C1 segment of cervical spinal cord (tissue), 14 donors: ENCODE measurements at regions not wholly inside any gene's neighbourhood (a gene's known extent, or its start where the extent isn't known, plus 50 kb on each side); places are given as distances from the start of the nearest gene placed in this dataset.
"Not testable (repeated sequence)": the region's sequence is repeated elsewhere in the genome, so short reads cannot be mapped to it uniquely, and the experiment has no call there.

Experiments used
- DNase-seq, 14 donors: peaks; one replicate each; lab custom pipeline; 2025; lab: John Stamatoyannopoulos, UW

GRCh38 chr7:152543799-152544198, 108.0 kb upstream of the KMT2C start:
- DNase-seq, result no peak

- DNase-seq, result no peak
Measured at GRCh38 chr7:152541892-152542291, 106.1 kb upstream of the KMT2C start.

- DNase-seq, result not testable (repeated sequence)
Measured at GRCh38 chr7:152539190-152539495, 103.3 kb upstream of the KMT2C start.

- not testable (repeated sequence) for DNase-seq
Measured at GRCh38 chr7:152538346-152539189, 102.8 kb upstream of the KMT2C start.

- no peak for DNase-seq
Measured at GRCh38 chr7:152537639-152538038, 101.8 kb upstream of the KMT2C start.

- no peak for DNase-seq
Measured at GRCh38 chr7:152528612-152529011, 92.8 kb upstream of the KMT2C start.

GRCh38 chr7:152527610-152528032, 91.8 kb upstream of the KMT2C start:
- DNase-seq, result no peak

- DNase-seq, result peak in 9 of 14 donors; percentile 5 to 75 (median 17)
Measured at GRCh38 chr7:152523916-152524315, 88.1 kb upstream of the KMT2C start.

GRCh38 chr7:152522571-152523067, 86.8 kb upstream of the KMT2C start:
- peak in 13 of 14 donors; percentile 3 to 73 (median 42) for DNase-seq

- DNase-seq, result no peak
Measured at GRCh38 chr7:152521420-152522337, 85.9 kb upstream of the KMT2C start.

GRCh38 chr7:152520861-152521302, 85.1 kb upstream of the KMT2C start:
- DNase-seq, result no peak

GRCh38 chr7:152519290-152519689, 83.5 kb upstream of the KMT2C start:
- no peak for DNase-seq

GRCh38 chr7:152516216-152516615, 80.4 kb upstream of the KMT2C start:
- no peak for DNase-seq

- not testable (repeated sequence) for DNase-seq
Measured at GRCh38 chr7:152515266-152515950, 79.6 kb upstream of the KMT2C start.

- no peak for DNase-seq
Measured at GRCh38 chr7:152514771-152515105, 78.9 kb upstream of the KMT2C start.

GRCh38 chr7:152513861-152514770, 78.3 kb upstream of the KMT2C start:
- DNase-seq, result no peak

GRCh38 chr7:152512706-152513105, 76.9 kb upstream of the KMT2C start:
- DNase-seq, result no peak

- DNase-seq, result no peak
Measured at GRCh38 chr7:152511736-152512135, 75.9 kb upstream of the KMT2C start.

- DNase-seq, result no peak
Measured at GRCh38 chr7:152508701-152509100, 72.9 kb upstream of the KMT2C start.

- no peak for DNase-seq
Measured at GRCh38 chr7:152505606-152506005, 69.8 kb upstream of the KMT2C start.

- DNase-seq, result no peak
Measured at GRCh38 chr7:152504816-152505215, 69.0 kb upstream of the KMT2C start.
